ENCODE measurements at regions not wholly inside any gene's neighbourhood (a gene's known extent, or its start where the extent isn't known, plus 50 kb on each side); places are given as distances from the start of the nearest gene placed in this dataset.

GRCh38 chr5:144083185-144083584, 87.3 kb downstream of the YIPF5 start:
- FAIRE-seq = no peak

DNA sequence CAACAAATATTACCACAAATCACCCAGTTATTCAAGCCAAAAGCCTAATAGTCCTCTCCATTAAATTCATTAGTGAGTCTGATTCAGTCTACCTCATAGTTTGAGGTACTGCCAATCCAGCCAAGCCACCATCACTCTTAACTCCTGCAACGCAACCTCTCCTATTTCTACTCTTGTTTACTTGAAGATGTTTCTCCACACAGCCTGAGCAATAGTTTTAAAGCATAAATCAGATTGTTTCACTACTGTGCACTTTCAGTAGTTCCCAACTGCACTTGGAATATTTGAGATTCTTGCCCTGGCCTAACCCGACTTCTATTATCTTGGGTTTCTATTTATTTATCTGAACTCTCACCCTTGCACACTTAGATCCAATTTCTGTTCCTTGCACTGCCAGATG, 85.5 kb downstream of the YIPF5 start:
- FAIRE-seq = no peak

GRCh38 chr5:144085381-144085780, 85.1 kb downstream of the YIPF5 start:
- FAIRE-seq = no peak

GRCh38 chr5:144086295-144086694, 84.2 kb downstream of the YIPF5 start:
- no peak for FAIRE-seq

GRCh38 chr5:144087576-144087975, 82.9 kb downstream of the YIPF5 start:
- no peak for FAIRE-seq

DNA sequence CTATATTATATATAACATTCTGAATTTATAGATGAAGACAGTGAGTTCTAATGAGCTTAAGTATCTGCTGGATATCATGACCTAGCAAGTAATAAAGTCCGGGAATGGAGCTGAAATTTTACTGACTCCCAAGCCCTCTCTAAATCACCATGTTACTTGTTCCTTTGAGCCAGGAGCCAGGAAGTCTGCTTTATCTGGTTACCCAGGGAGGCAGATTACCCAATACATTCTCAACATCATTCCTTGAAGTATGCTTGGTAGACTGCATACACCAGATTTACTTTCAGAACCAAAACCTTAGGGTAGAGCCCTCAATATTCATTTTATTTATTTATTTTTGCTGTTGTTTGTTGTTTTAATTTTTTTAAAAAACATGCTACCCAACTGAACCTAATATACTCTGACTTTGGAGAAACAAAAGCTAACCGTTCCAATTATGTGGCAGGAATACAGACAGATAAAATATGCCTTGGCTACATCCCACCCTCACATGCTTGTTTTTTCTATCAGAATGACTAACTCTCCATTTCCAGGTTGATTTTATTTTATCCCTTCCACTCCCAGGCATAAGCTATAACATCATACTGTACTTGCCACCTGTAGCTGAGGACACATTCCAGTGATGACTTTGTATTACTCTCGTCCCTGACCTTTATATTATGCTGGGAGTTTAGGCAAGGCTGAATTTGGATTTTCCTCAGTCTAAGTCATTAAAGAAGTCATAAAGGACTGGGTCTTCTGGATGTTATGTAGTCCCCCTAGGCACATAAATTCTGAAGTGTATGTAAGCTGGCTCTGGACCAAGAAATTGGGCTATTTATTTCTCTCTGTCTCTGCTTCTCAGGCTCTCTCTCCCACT, 82.0 kb downstream of the YIPF5 start:
- no peak for FAIRE-seq

DNA sequence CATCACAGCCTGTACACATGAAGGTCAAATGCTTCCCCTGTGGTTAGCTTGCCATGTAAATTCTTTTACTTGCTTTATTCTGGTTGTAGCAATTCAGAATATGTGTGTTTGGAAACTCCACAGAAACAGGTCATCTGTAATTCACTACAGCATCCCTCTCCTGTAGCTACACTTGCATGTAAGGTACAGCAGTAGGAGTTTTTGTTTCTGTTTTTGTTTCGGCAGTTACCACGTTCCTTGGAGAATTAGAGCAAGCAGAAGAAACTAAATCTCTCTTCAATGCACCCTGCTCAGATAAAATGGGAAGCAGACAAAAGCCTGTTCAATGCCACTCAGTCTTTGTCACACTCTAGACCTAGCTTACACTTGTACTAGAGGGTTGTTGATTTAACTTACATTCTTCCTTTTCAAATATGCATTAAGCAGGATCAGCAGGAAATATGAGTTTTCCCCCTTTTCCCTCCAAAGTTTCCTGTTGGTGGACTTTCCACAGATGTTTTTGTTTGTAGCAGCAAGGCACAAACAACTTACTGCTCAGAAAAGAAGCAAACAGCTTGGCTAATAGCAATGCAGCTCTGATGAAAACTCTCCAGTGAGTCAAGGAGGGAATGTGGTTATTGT, 80.9 kb downstream of the YIPF5 start:
- FAIRE-seq = no peak

DNA sequence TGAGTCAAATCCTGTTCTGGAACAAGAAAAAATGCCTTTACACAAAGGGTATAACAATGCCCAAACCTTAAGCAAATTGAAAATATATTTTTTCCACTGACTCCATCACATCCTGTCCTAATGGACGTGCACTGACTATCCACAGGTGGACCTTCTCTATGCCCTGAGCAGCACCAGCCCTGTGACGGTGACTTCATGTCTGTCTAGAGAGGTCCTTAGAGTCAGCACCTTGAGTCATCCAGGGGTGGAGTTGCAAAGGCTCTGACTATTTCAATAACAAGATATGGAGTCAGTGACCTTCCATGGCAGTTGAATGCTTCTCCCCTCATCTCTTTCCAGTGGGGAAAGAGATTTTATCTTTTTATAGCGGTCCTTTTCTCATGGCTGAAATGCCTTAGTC, 78.0 kb downstream of the YIPF5 start:
- no peak for FAIRE-seq

GRCh38 chr5:144093400-144093799, 77.1 kb downstream of the YIPF5 start:
- FAIRE-seq = no peak

DNA sequence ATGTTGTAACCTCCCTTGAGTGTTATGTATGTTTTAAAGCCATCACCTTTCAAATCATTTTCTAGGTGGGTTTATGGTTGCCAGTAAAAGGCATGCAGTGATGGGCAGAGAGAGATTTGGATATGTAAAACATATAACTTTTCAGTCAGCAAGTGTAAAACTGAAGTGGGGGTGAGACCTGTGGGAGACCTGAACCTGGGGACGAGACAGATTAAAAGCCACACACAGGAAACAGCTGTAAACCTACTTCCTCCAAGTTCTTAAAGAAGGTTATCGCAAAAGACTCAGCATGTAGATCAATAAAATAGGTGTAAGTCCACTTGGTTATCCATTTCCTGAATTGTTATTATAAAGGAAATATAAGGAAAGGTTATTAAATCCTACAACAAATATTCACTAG, 76.6 kb downstream of the YIPF5 start:
- FAIRE-seq = no peak

DNA sequence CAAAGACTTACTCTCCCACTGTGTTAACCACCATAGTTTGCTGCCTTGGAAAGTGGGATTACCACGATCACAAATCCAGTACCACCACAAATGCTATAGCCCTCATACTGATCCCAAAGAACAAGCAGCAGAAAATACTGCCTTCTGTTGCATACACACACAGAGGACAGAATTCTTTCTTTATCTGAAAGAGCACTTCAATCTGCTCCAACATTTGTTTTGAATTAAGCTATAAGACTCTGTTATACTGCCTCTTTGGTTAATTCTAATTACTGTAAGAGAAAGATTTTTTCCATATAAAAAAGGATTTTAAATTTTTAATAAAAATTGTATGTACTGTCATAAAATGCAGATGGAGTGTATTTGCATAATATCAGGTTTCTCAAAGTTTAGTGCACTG, 69.8 kb downstream of the YIPF5 start:
- FAIRE-seq = no peak

DNA sequence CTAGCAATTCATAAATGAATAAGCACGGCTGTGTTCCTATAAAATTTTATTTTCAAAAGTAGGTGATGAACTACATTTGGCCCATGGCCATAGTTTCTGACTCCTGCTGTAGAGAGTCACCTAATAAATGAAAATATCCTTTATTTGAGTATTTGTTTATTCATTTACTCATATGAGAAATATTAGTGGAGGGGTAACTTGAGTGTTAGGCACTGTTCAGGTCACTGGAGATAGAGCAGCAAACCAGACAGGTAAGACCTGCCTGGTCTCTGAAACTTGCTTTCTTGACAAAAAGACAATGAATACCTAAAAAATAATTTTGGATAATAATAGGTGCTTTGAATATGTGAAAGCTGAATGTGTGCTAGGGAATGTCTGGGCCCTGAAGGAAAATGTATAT, 68.8 kb downstream of the YIPF5 start:
- no peak for FAIRE-seq

DNA sequence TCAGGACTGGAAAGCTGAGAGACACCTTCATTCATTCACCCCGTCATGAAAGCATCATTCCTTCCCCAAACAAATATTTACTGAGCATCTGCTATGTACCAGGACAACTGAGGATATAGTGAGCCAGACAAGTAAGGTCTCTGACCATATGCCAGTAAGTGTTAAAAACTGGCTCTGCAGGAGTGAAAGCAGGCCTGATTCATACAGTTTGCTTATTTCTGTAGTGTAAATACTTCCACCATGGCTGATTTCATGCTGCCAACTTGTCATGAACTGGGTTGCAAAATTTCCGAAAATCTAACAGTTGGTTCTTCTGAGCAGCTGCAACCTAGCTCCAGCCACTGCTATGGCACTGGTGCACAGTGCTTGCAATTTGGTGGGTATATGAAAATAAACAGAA, 68.1 kb downstream of the YIPF5 start:
- no peak for FAIRE-seq

DNA sequence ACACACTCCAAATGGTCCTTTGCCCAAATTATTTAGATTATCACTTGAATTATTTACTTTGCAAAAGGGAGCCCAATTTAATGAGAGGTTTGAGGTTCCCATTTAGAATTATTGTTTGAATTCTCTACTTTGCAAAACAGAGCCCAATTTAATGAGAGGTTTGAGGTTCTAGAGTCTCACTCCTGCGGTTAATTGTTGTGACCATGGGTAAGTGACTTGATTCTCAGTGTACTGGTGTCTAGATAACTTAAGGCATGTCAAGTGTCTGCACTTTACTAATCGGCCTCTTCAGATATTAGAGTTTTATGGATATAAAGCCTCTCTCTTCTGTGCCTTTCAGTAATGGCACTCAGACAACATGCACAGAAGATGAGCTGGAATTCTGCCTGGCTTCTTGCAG, 67.5 kb downstream of the YIPF5 start:
- FAIRE-seq = no peak

DNA sequence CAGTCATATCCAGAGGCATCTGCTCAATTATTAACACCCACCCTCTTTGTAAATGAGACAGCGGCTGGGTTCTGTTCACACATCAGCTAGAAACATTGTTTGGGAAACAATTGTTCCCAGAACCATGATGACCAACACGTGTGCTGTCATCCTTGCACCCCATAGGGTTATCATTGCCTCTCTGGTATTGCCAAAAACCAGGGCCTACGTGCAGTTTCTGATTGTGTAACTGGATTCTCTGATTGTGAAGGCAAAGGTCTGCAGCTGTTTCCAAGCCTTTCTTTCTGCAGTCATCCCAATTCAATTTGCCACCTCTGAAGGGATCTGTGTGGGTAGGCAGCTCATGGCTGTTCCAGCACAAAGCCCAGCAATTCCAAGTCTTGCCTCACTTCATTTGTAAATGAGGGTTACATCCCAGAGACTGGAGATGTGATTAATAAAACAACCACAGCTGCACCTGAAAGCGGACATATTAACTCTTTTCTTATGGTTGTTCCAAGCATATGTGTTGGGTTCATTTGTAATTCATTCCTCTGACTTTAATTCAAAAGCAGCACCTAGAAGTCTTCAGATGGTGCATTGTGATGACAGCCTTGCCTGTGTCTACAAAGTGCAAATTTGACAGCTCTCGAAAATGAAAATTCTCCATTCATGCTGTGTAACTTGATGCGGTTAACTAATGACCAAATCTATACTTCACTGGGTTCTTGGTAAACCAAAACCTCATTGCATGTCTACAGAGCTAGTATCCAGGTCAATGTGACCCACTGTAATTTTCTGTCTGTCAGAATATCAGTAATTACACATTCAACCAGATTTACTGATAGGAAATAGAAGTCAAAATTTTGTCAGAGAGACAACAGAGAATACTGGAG, 66.6 kb downstream of the YIPF5 start:
- FAIRE-seq = no peak

GRCh38 chr5:144105371-144105770, 65.1 kb downstream of the YIPF5 start:
- FAIRE-seq = no peak

DNA sequence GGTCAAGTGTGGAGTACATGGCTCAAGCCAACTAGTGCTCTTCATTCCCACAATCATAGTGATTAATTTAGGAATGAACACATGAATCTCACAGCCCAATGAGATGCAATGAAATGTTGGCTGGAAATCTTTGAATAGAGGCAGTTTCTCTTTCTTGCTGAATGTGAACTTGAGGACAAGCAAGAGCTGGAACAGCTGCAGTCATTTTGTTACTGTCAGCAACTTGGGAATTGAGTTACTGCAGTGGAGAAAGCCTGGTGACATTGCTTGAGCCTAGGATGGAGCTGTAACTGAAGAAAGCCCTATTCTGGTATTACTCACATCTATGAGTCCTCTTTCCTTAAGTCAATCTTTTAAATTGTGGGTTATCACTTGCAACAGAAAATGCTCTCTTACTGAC, 62.3 kb downstream of the YIPF5 start:
- no peak for FAIRE-seq

Data from endometrium (tissue), 2 donors.